AG04450 (cell line): ENCODE measurements at regions not wholly inside any gene's neighbourhood (a gene's known extent, or its start where the extent isn't known, plus 50 kb on each side); places are given as distances from the start of the nearest gene placed in this dataset.
"Not testable (repeated sequence)": the region's sequence is repeated elsewhere in the genome, so short reads cannot be mapped to it uniquely, and the experiment has no call there.

Source experiments
- CTCF ChIA-PET: fragments of 300-600, 350-600 bp; formaldehyde crosslinking; extraction: SDS; loops from one replicate; lab custom pipeline; 2022; ENCODE audit warnings: antibody characterized with exemption, inconsistent platforms; lab: Charles Lee
- POLR2A ChIA-PET: fragments of 350-600 bp; formaldehyde crosslinking; extraction: SDS; loops from one replicate; lab custom pipeline; 2021; ENCODE audit warnings: antibody characterized with exemption, inconsistent platforms; lab: Yijun Ruan, JAX
- DNase-seq: peaks from one replicate; pipeline ENCODE4 v3.0.0-alpha.2; 2011; ENCODE audit warnings: low read depth, low spot score
- H3K27ac ChIP-seq: one replicate; pipeline ENCODE4 v1.5.1; 2012; ENCODE audit warnings: low read depth, low read length, control low read depth
- H3K27me3 ChIP-seq: one replicate; pipeline ENCODE4 v1.6.0; 2012; ENCODE audit warnings: low read length; ENCODE audit not compliant: control insufficient read depth, insufficient read depth
- H3K4me3 ChIP-seq: 2 replicates; pipeline ENCODE4 v1.5.1; 2011; ENCODE audit warnings: mild to moderate bottlenecking, low read depth, low read length, control low read depth
- H3K9me3 ChIP-seq: 2 replicates; pipeline ENCODE4 v1.5.1; 2012; ENCODE audit warnings: low read length; ENCODE audit not compliant: control insufficient read depth, insufficient read depth
- CTCF ChIP-seq: IDR thresholded peaks from 2 replicates; pipeline ENCODE4 v1.5.1; 2011; ENCODE audit warnings: low read depth, low read length, control low read depth, inconsistent platforms

GRCh38 chr9:31034311-31034710, 1350.1 kb upstream of the ACO1 start:
- ChIA-PET POLR2A (no interaction called here), CTCF (no interaction called here)
- H3K27ac ChIP-seq = no peak overlapping the region
- H3K4me3 ChIP-seq = no peak overlapping the region
- H3K27me3 ChIP-seq = no peaks in the 10 kb centered on the region
- no peaks in the 10 kb centered on the region for H3K9me3 ChIP-seq
- DNase-seq = no peak
- TF ChIP-seq CTCF = no peak

GRCh38 chr9:31040564-31040963, 1343.9 kb upstream of the ACO1 start:
- H3K27ac ChIP-seq = no peak overlapping the region
- no peaks in the 10 kb centered on the region for H3K9me3 ChIP-seq
- CTCF ChIA-PET = no interaction called here
- no peak for TF ChIP-seq CTCF
- no peak for DNase-seq
- POLR2A ChIA-PET = no interaction called here
- H3K4me3 ChIP-seq = no peak overlapping the region
- H3K27me3 ChIP-seq = no peaks in the 10 kb centered on the region

GRCh38 chr9:31045810-31046209, 1338.6 kb upstream of the ACO1 start:
- Histone ChIP-seq H3K4me3 (no peak overlapping the region), H3K27ac (no peak overlapping the region), H3K9me3 (no peaks in the 10 kb centered on the region), H3K27me3 (no peaks in the 10 kb centered on the region)
- POLR2A ChIA-PET = no interaction called here
- CTCF ChIA-PET = no interaction called here
- TF ChIP-seq CTCF = no peak
- no peak for DNase-seq

GRCh38 chr9:31061592-31061991, 1322.9 kb upstream of the ACO1 start:
- H3K27me3 ChIP-seq, H3K4me3 ChIP-seq, DNase-seq, H3K27ac ChIP-seq, POLR2A ChIA-PET, H3K9me3 ChIP-seq, CTCF ChIA-PET: not testable (repeated sequence)

GRCh38 chr9:31065691-31066090, 1318.8 kb upstream of the ACO1 start:
- no peaks in the 10 kb centered on the region for H3K27me3 ChIP-seq
- peaks cover 5% of the 10 kb centered on the region; the same call in 1 of the 2 replicates for H3K9me3 ChIP-seq
- DNase-seq = no peak
- POLR2A ChIA-PET = no interaction called here
- no peak for TF ChIP-seq CTCF
- CTCF ChIA-PET = no interaction called here
- no peak overlapping the region for H3K27ac ChIP-seq
- H3K4me3 ChIP-seq = no peak overlapping the region

- CTCF ChIA-PET = no interaction called here
- no peak for DNase-seq
- H3K4me3 ChIP-seq = no peak overlapping the region
- TF ChIP-seq CTCF = no peak
- peaks cover 9% of the 10 kb centered on the region for H3K9me3 ChIP-seq
- POLR2A ChIA-PET = no interaction called here
- H3K27me3 ChIP-seq = no peaks in the 10 kb centered on the region
- no peak overlapping the region for H3K27ac ChIP-seq
Measured at GRCh38 chr9:31067418-31067817, 1317.0 kb upstream of the ACO1 start.
